IPS-18c (cell line): ENCODE measurements at regions not wholly inside any gene's neighbourhood (a gene's known extent, or its start where the extent isn't known, plus 50 kb on each side); places are given as distances from the start of the nearest gene placed in this dataset.

Experiments used
- H3K4me3 ChIP-seq: 2 replicates; pipeline ENCODE4 v1.7.0; 2013; ENCODE audit warnings: low read depth, mild to moderate bottlenecking, low read length, moderate library complexity; ENCODE audit not compliant: insufficient read depth
- H3K9me3 ChIP-seq: one replicate; pipeline ENCODE4 v1.6.1; 2013; ENCODE audit warnings: mild to moderate bottlenecking, low read length, moderate library complexity; ENCODE audit not compliant: control insufficient read depth, insufficient read depth

DNA sequence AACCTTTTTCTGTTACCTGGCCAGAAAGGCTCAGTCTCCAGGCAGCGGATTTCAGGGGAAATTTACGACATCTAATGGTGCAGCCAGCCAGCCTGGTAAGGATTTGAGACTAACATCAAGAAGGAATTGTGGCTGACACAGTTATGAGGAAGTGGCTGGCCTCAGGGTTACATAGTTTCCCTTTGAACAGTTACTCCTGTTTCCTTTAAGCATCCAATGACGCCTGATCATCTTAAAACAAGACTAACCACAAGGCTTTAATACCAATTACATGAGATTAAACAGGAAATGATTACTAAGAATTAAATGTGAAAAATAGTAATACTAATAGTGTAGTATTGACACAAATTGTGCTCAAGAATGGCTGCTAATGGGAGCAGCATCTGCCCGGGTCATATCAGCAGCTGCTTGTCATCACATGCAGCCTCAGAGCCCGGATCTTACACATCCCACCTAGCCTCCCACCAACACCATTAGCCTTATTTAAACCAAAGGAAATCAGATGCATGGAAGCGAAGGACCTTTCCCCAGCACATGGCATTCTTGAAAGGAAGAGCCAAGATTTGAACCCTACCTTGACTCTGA lies 431.8 kb downstream of the PMP22 start:
- Histone ChIP-seq H3K9me3 (no peaks in the 10 kb centered on the region), H3K4me3 (no peak overlapping the region)

- H3K9me3 ChIP-seq = no peaks in the 10 kb centered on the region
- no peak overlapping the region for H3K4me3 ChIP-seq
Measured at GRCh38 chr17:14831491-14831890, 433.6 kb downstream of the PMP22 start.

DNA sequence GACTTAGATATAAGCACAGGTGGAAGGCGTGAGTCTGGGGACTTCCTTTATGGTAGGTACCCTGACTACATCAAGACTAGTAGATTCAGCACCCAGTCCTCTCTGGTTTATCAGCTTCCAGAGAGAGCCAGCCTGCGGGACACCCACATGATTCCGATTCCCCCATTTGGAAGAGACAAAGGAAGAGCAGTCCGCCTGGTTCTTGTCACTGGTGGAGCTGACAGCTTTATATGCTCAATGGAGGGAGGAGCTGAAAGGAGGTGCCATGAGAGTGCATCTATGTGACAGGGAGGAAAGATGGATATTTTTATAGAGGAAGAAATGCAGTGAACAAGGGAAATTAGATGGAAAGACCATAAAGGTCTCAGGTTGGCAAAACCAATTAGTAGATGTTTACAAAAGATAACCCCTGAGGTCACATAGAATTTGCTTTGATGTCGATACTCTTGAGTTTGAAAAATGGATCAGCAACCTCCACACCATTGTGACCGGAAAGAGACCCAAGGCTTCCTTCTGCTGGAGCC lies 437.7 kb downstream of the PMP22 start:
- H3K9me3 ChIP-seq = no peaks in the 10 kb centered on the region
- no peak overlapping the region for H3K4me3 ChIP-seq

GRCh38 chr17:14826358-14826757 lies 438.8 kb downstream of the PMP22 start:
- no peaks in the 10 kb centered on the region for H3K9me3 ChIP-seq
- no peak overlapping the region for H3K4me3 ChIP-seq

- no peaks in the 10 kb centered on the region for H3K9me3 ChIP-seq
Measured at GRCh38 chr17:14818469-14818868, 446.7 kb downstream of the PMP22 start.

GRCh38 chr17:14815079-14815478 lies 450.0 kb downstream of the PMP22 start:
- H3K9me3 ChIP-seq = no peaks in the 10 kb centered on the region
- no peak overlapping the region for H3K4me3 ChIP-seq

More at GRCh38 chr17:14818469-14818868, 446.7 kb downstream of the PMP22 start:
- H3K4me3 ChIP-seq = no peak overlapping the region

DNA sequence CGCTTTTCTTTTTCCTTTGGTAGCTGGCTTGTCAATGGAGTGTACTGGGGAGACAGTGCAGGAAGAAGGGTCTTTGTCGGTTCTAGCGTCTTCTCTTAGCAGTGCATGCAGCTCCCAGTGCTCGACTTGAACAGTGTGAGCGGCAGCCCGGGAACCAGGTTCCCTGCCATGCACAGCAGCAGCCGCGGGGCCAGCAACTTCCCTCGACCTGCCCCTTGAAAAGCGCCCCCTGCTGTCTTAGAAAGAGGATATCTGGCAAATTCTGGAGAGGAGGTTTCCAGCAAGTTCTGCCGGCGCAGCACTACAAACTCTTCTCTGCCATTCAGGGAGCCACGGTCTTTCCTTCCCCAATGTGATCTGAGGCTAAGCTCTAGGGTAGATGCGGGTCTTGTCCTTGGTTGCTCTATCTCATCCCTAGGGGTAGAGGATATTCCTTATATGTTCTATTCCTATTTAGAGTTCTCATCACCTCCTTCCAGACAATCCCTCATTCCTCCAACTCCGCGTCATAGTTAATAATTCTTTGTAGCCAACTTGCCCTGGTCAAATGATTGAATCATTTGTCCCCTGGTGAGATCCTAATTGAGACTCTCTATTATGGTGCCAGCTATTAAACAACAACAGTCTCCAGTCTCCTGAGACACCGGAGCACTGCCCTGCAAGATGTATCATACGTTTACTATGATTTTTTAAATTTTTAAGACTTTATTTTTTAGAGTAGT lies 451.3 kb downstream of the PMP22 start:
- Histone ChIP-seq H3K4me3 (no peak overlapping the region), H3K9me3 (no peaks in the 10 kb centered on the region)

DNA sequence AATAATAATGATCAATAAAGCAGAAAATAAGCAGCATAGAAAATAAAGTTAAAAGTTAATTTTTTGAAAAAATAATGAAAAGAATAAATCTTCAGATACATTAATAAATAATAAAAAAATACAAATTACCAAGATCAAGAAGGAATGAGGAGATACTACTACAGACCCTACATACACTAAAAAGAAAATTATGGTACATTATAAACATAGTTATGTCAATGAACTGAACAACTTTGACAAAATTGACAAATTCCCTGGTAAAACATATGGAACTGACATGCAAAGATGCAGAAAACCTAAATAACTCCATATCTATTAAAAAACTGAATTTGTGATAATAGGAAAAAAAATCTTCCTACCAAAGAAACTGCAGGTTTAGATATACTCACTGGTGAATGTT lies 456.7 kb downstream of the PMP22 start:
- Histone ChIP-seq H3K9me3 (no peaks in the 10 kb centered on the region), H3K4me3 (no peak overlapping the region)

DNA sequence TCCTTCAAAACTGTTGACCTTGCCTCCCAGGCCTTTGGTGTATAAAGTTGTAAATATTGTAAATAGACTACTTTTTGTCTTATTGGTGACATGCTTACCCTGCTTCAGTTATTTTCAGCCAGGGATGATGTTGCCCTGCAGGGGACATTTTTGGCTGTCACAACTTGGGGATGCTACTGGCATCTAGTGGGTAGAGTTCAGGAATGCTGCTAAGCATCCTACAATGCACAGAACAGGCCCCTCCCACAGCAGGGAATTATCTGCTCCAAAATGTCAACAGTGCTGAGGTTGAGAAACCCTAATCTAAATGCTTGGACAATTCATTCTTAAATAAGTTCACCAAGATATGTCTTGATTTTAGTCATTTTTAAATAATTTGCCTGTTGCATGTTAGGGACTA lies 459.8 kb downstream of the PMP22 start:
- no peaks in the 10 kb centered on the region for H3K9me3 ChIP-seq
- H3K4me3 ChIP-seq = no peak overlapping the region

DNA sequence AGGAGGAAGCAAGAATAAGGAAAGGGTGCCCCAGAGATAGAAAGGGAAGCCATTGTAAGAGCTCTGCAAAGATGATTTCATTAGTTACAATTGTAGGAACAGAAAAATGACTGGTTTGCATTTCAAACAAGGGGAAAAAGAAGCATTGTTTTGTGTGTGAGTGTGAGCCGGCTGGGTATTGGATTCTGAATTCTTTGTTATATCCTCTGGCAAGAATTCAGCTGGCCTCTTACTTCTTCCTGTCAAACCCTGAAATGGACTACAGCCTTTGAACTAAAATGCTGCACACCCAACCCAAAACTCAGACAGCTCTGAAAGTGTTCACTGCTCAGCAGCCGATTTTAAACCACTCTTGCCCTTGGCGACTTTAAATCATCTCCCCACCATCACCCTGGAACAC lies 461.3 kb downstream of the PMP22 start:
- H3K9me3 ChIP-seq = no peaks in the 10 kb centered on the region
- no peak overlapping the region for H3K4me3 ChIP-seq

DNA sequence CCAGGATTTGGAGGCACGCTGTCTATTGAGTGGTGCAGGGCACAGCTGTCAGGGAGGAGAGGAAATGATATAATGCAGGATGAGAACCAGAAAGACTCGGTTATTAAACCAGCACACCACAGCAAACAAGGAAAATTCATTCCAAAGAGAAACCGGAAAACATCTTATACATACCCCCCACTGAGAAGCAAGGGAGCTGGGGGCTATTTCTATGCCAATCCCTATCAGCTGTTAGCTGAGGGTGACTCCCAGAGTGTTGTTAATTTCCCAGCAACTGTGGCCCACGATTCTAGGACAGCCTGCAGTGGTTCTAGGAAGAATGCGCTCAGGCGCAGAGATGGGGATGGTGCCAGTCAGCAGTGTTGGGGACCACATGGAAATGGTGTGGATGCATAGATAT lies 467.3 kb downstream of the PMP22 start:
- no peak overlapping the region for H3K4me3 ChIP-seq
- no peaks in the 10 kb centered on the region for H3K9me3 ChIP-seq

DNA sequence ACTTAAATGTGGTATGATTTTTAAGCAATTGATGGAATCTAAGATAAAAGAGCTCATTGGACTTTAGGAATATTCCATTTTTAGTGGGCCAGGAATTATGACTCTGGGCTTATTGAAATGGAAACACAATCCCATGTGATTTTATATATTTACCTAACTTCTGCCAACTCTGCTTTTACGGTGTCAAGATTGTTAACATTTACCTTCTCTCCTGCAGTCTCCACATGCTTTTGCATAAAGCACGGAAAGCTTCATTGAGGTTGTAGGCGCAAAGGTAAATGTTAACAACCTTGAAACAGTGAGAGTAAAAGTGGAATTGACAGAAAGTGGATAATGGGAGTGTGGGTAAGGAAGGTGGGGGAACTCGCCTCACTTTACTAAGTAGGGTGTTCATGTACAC lies 468.1 kb downstream of the PMP22 start:
- no peaks in the 10 kb centered on the region for H3K9me3 ChIP-seq
- no peak overlapping the region for H3K4me3 ChIP-seq

DNA sequence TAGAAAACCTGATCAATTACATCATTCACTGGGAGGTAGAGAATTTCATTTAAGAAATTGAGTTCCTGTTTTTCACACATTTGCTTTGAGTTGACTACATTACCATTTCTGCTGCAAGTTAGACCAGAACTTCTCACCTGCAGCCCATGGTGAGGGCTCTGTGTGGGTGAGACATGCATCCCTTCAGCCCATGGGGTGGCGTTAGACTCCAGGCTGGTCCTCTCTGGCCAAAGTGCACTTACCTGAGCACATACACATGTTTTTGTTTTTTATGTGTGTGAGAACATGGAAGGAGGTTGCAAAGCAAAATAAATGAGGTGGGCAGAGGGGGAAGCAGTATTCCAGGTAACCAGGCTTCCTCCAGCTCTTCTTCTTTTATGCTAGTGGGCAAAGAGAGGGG lies 470.2 kb downstream of the PMP22 start:
- Histone ChIP-seq H3K4me3 (no peak overlapping the region), H3K9me3 (no peaks in the 10 kb centered on the region)

GRCh38 chr17:14793237-14793636 lies 471.9 kb downstream of the PMP22 start:
- Histone ChIP-seq H3K4me3 (no peak overlapping the region), H3K9me3 (no peaks in the 10 kb centered on the region)

DNA sequence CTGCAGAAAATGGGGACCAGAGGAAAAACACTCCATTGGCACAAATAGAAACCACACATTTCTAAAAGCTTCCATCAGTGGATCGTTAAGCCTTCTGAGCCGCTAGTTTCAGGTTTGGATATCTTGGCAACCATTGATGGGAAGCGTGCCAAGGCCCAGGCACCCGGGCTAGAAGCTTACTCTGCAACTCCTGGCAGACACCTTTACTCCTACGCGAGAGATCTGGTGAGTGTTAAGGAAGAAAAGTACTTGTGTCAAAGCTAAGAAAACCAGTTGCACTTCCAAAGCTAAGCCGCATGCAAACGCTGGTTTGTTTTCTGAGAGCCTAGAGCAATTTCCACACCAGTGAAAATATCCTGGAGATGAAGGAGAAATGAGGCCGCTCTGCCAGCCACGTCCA lies 472.4 kb downstream of the PMP22 start:
- Histone ChIP-seq H3K4me3 (no peak overlapping the region), H3K9me3 (no peaks in the 10 kb centered on the region)

GRCh38 chr17:14791221-14791620 lies 473.9 kb downstream of the PMP22 start:
- no peak overlapping the region for H3K4me3 ChIP-seq
- H3K9me3 ChIP-seq = no peaks in the 10 kb centered on the region

DNA sequence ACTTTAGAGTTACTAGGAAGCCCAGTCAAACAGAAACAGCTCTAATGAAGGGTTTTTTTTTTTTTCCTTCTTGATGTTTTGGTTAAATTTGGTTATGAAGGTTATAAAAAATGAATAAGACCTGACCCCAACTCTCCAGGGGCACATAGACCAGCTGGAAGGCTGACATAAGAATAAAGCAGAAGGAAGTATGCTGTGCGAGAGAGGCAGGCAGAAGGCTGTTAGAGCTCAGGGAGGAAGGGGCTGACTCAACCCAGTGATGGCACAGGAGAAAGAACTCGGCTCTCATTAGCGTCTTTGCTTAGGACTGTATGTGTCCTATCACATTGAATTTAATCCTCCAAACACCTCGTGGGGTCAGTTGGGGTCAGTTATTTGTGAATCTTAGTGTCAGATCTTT lies 474.6 kb downstream of the PMP22 start:
- no peak overlapping the region for H3K4me3 ChIP-seq
- H3K9me3 ChIP-seq = no peaks in the 10 kb centered on the region

GRCh38 chr17:14784997-14785696 lies 480.0 kb downstream of the PMP22 start:
- H3K4me3 ChIP-seq = no peak overlapping the region
- H3K9me3 ChIP-seq = peaks cover 5% of the 10 kb centered on the region
